HG02885 (cell line): ENCODE measurements at regions not wholly inside any gene's neighbourhood (a gene's known extent, or its start where the extent isn't known, plus 50 kb on each side); places are given as distances from the start of the nearest gene placed in this dataset.
"Not testable (repeated sequence)": the region's sequence is repeated elsewhere in the genome, so short reads cannot be mapped to it uniquely, and the experiment has no call there.

Experiments used
- ATAC-seq: cut with Tn5 transposase; IDR thresholded peaks from one replicate; pipeline ENCODE4 v1.9.1; 2021; ENCODE audit warnings: mild to moderate bottlenecking; ENCODE audit not compliant: unreplicated experiment, poor library complexity

GRCh38 chr3:102674284-102674683, 239.5 kb downstream of the ZPLD1 start:
- no peak for ATAC-seq

DNA sequence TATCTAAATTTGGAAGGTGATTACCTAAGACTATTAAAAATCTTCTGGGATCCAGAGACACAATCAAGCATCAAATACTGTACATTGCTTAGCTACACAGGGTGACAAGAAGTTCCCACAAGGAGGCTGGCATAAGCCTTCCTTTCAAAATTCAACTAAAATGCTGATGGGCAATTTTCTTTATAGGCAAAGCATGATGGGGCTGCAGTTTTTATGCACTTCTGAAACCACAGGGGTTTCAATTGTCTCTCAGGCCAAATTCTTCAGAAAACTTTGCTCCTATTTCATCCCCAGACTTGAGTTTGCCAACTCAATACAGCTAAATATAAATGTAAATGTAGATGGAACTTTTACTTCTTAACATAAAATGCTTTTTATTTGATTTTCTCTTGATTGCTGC, 241.6 kb downstream of the ZPLD1 start:
- no peak for ATAC-seq

DNA sequence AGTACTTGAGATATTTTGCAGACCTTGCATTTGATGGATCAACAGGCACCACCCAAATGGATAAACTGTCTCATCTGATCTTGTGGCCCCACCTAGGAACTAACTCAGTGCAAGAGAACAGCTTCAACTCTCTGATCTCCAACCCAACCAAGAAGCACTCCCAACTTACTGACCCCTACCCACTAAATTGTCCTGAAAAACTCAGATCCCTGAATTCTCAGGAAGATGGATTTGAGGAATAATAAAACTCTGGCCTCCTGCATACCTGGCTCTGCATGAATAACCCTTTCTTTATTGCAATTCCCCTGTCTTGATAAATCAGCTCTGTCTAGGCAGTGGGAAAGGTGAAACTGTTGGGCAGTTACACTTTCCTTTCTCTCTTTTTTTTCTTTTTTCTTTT, 247.9 kb downstream of the ZPLD1 start:
- no peak for ATAC-seq

DNA sequence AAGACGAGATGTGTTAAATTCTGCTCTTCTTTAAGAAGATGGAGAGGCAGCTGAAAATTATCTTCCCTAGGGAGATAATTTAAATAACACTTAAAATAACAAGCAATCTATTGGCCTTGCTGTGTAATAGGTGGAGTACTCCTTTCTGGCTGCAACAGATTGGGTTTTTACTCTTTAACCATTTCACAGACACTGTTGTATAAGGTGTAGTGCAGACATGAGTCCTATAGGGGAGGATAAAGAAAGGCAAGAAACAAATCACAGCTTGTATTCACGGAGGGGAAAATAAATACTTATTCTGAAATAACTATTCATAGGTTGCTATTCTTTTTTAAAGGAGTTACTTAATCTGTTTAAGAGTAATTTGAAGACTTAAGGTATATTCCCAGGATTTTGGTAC, 252.0 kb downstream of the ZPLD1 start:
- no peak for ATAC-seq

- no peak for ATAC-seq
Observed at GRCh38 chr3:102687851-102688555, 253.2 kb downstream of the ZPLD1 start.

- no peak for ATAC-seq
Observed at GRCh38 chr3:102688556-102688930, 253.7 kb downstream of the ZPLD1 start.

GRCh38 chr3:102691507-102691906, 256.7 kb downstream of the ZPLD1 start:
- no peak for ATAC-seq

DNA sequence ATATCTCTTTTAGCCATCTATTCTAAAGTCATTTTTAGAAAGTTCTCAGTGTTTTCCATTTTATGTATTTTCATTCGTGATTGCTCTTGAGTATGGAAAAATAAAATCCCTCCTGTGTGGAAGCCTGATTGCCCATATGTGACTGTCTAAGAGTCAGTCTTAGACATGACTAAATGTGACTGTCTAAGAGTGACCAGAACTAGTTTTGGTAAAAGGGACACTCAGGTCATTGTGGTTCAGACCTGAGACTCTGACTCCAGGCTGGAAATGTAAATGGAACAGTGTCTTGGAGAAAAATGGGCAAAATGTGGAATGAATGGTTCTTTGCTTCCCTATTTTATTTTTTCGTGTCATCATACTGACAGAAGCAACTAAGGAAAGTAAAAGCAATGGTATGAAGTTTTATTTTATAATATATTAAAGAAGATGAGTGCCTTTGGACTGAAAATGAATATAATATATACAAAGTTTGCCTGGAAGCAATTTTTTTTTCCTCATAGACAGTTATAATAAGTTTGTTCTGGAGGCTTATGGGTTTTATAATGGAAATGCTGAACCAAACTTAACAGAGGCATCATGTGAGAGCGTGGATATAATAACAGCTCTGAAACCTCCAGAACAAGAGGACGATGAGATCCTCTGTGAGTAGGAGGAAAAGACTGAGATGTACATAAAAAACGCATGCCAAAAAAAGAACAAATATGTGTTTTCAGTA, 264.4 kb downstream of the ZPLD1 start:
- ATAC-seq, result no peak

DNA sequence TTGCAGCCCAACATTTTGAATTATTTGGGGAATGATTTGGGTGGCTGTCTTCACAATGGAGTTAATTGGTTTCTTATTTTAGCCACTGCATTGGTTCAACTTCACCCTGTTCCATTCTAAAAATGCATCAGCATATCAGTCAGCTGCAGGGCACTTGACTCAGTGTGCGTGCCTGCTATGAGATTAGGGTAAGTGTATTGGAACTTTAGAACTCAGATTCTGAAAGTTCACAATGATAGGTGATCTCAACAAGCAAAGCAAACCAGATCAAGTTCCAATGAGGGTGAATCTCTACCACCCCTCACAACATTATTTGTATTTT, 265.0 kb downstream of the ZPLD1 start:
- ATAC-seq, result no peak

- no peak for ATAC-seq
Observed at GRCh38 chr3:102712896-102713295, 278.1 kb downstream of the ZPLD1 start.

- ATAC-seq, result peak; percentile 20
Observed at GRCh38 chr3:102714567-102714966, 279.8 kb downstream of the ZPLD1 start.

GRCh38 chr3:102715030-102715697, 280.3 kb downstream of the ZPLD1 start:
- ATAC-seq, result peak; percentile 97

GRCh38 chr3:102718651-102719050, 283.8 kb downstream of the ZPLD1 start:
- no peak for ATAC-seq

GRCh38 chr3:102722317-102722716, 287.5 kb downstream of the ZPLD1 start:
- ATAC-seq, result no peak

- ATAC-seq, result no peak
Observed at GRCh38 chr3:102727340-102727739, 292.5 kb downstream of the ZPLD1 start.

GRCh38 chr3:102732581-102732980, 297.8 kb downstream of the ZPLD1 start:
- ATAC-seq, result not testable (repeated sequence)

DNA sequence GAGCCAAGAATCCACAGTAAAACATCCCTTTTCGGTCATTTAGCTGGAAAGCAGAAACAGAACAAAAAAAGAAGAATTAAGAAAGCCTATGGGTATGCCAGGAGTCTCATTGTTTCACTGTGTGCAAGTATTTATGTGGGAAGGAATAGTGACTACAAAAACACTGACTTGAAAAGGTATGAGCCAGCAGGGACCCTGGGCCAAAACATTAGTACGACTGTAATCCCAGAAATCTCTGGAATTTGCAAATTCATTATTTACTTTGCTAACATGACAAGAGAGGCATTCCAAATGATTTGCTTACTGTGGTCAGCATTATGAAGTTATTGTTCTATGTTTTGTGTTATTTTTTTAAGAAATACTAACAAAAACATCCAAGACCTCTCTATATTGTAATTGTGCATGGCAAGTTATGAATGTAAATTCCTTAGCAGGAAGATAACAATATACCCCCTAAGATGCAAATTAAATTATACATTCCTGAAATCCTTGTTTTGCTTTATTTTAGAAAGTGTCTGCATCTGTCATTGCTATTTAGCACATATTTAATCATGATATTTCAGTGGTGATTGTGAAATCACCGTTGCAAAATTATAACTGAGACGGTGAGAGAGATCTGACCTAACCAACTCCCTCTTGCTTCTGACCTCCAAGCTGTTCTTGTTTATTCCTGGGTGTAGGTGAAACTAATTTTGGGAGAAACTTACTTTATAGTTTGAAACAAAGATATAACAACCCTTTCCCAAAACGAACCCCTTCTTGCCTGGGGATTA, 299.2 kb downstream of the ZPLD1 start:
- no peak for ATAC-seq

- ATAC-seq, result no peak
Observed at GRCh38 chr3:102735311-102735710, 300.5 kb downstream of the ZPLD1 start.

DNA sequence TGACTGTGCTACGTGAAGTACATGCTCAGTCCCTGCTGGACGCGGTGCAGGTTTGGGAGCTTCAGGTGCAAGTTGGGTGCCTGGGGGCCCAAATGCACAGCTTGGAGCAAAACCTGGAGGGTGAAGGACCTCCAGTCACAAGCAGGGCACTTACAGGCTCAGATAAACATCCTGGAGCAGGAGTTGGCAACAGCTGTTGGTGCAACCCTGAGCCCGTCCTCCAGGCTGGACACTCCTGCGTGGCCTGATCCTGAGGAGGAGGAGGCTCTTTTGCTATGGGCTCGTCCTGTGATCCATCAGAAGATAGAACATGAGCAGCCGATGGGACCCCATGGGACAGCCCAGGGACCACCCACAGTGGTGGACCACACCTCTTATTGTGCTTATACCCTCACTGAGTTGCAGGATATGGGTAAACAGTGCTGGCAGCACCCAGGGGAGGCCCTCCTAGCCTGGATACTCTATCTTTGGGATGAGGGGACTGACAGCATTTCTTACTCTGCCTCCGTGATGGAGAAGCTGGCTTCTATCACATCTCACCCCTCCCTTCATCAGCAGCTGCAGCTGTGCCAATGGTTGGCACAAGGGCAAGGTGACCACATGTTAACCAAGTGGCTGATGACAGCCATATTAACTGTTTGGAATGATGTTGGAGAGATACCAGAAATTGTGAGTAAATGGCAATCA, 301.6 kb downstream of the ZPLD1 start:
- no peak for ATAC-seq

GRCh38 chr3:102736975-102737304, 302.1 kb downstream of the ZPLD1 start:
- no peak for ATAC-seq
